GM23338 (cell line): ENCODE measurements at regions not wholly inside any gene's neighbourhood (a gene's known extent, or its start where the extent isn't known, plus 50 kb on each side); places are given as distances from the start of the nearest gene placed in this dataset.

Source experiments
- ATAC-seq: fragments of 200-7000 bp; cut with Tn5 transposase; 3 replicates; pipeline ENCODE4 v1.9.1; 2020
- DNase-seq: peaks from one replicate; pipeline ENCODE4 v3.0.0-alpha.2; 2015; ENCODE audit warnings: low spot score
- H2AFZ ChIP-seq: fragments of 200-600 bp; sonication (generic); 2 replicates; pipeline ENCODE4 v1.8.0; 2016; ENCODE audit warnings: antibody characterized with exemption, mild to moderate bottlenecking, moderate library complexity
- H3F3A ChIP-seq: fragments of 200-600 bp; sonication (generic); replicated peaks from 2 replicates; pipeline ENCODE4 v1.8.0; 2017; ENCODE audit warnings: antibody characterized with exemption, mixed run types, low read depth
- H3K27ac ChIP-seq: fragments of 200-600 bp; sonication (generic); 2 replicates; pipeline ENCODE4 v1.6.1; 2016; ENCODE audit warnings: low read depth
- H3K27me3 ChIP-seq: fragments of 200-600 bp; sonication (generic); 2 replicates; pipeline ENCODE4 v1.8.0; 2016; ENCODE audit warnings: mild to moderate bottlenecking, mixed run types, moderate library complexity; ENCODE audit not compliant: insufficient read depth
- H3K36me3 ChIP-seq: fragments of 200-600 bp; sonication (generic); 2 replicates; pipeline ENCODE4 v1.8.0; 2016; ENCODE audit warnings: mild to moderate bottlenecking; ENCODE audit not compliant: insufficient read depth
- H3K4me1 ChIP-seq: fragments of 200-600 bp; sonication (generic); 2 replicates; pipeline ENCODE4 v1.8.0; 2016; ENCODE audit warnings: mild to moderate bottlenecking, moderate library complexity; ENCODE audit not compliant: insufficient read depth
- H3K4me2 ChIP-seq: fragments of 200-600 bp; sonication (generic); 2 replicates; pipeline ENCODE4 v1.7.1; 2017; ENCODE audit warnings: mixed run types
- H3K4me3 ChIP-seq: fragments of 200-600 bp; sonication (generic); 2 replicates; pipeline ENCODE4 v1.6.1; 2016; ENCODE audit warnings: mixed run types
- H3K79me2 ChIP-seq: fragments of 200-600 bp; sonication (generic); replicated peaks from 2 replicates; pipeline ENCODE4 v1.8.0; 2017; ENCODE audit warnings: mild to moderate bottlenecking; ENCODE audit not compliant: insufficient read depth
- H3K9me2 ChIP-seq: fragments of 200-600 bp; sonication (generic); 2 replicates; pipeline ENCODE4 v1.8.0; 2017; ENCODE audit not compliant: insufficient read depth
- H4K20me1 ChIP-seq: fragments of 200-600 bp; sonication (generic); replicated peaks from 2 replicates; pipeline ENCODE4 v1.8.0; 2017; ENCODE audit warnings: mild to moderate bottlenecking; ENCODE audit not compliant: insufficient read depth
- H3K27ac Mint-ChIP-seq: 2 replicates; pipeline ENCODE4 v1.8.0; 2020; ENCODE audit warnings: inconsistent platforms, mild to moderate bottlenecking, moderate library complexity, mixed read lengths
- H3K27me3 Mint-ChIP-seq: 3 replicates; pipeline ENCODE4 v1.8.0; 2022; ENCODE audit warnings: low read depth, mild to moderate bottlenecking, moderate library complexity, mixed read lengths, inconsistent platforms; ENCODE audit not compliant: insufficient read depth, poor library complexity
- H3K36me3 Mint-ChIP-seq: 3 replicates; pipeline ENCODE4 v1.8.0; 2021; ENCODE audit warnings: low read depth, mild to moderate bottlenecking, inconsistent platforms, moderate library complexity, mixed read lengths
- H3K4me1 Mint-ChIP-seq: 3 replicates; pipeline ENCODE4 v1.8.0; 2020; ENCODE audit warnings: mild to moderate bottlenecking, inconsistent platforms, mixed read lengths
- H3K4me3 Mint-ChIP-seq: 3 replicates; pipeline ENCODE4 v1.8.0; 2021; ENCODE audit warnings: moderate library complexity, mild to moderate bottlenecking, inconsistent platforms, mixed read lengths
- H3K9me3 Mint-ChIP-seq: 3 replicates; pipeline ENCODE4 v1.8.0; 2020; ENCODE audit warnings: moderate library complexity, mild to moderate bottlenecking, inconsistent platforms, mixed read lengths
- CREB1 ChIP-seq: fragments of 250-450 bp; sonication (Bioruptor Pico); IDR thresholded peaks from 2 replicates; pipeline ENCODE4 v1.5.0; 2020; ENCODE audit warnings: low read depth, mild to moderate bottlenecking, moderate library complexity
- ETS1 ChIP-seq: IDR thresholded peaks from 2 replicates; pipeline ENCODE4 v1.6.1; 2016; ENCODE audit warnings: antibody characterized with exemption
- EZH2 ChIP-seq: fragments of 200-600 bp; sonication (generic); IDR thresholded peaks from one replicate; pipeline ENCODE4 v1.8.0; 2017; ENCODE audit warnings: antibody characterized with exemption, mild to moderate bottlenecking, low read depth; ENCODE audit not compliant: unreplicated experiment
- EZH2phosphoT487 ChIP-seq: fragments of 200-600 bp; sonication (generic); IDR thresholded peaks from one replicate; pipeline ENCODE4 v1.8.1; 2018; ENCODE audit warnings: antibody characterized with exemption; ENCODE audit not compliant: unreplicated experiment
- JUNB ChIP-seq: IDR thresholded peaks from one replicate; pipeline ENCODE4 v1.6.1; 2016; ENCODE audit warnings: antibody characterized with exemption; ENCODE audit not compliant: unreplicated experiment
- NANOG ChIP-seq: IDR thresholded peaks from 2 replicates; pipeline ENCODE4 v1.6.1; 2016; ENCODE audit warnings: antibody characterized with exemption, borderline replicate concordance
- POLR2AphosphoS5 ChIP-seq: IDR thresholded peaks from 2 replicates; pipeline ENCODE4 v1.6.1; 2016; ENCODE audit warnings: antibody characterized with exemption, low read depth
- REST ChIP-seq: IDR thresholded peaks from one replicate; pipeline ENCODE4 v1.6.1; 2018; ENCODE audit warnings: antibody characterized with exemption; ENCODE audit not compliant: unreplicated experiment
- STAT1 ChIP-seq: IDR thresholded peaks from one replicate; pipeline ENCODE4 v1.6.1; 2016; ENCODE audit warnings: antibody characterized with exemption; ENCODE audit not compliant: unreplicated experiment
- ZNF114 ChIP-seq: fragments of 250-450 bp; sonication (Bioruptor Pico); IDR thresholded peaks from 2 replicates; pipeline ENCODE4 v1.5.0; 2020; ENCODE audit warnings: mild to moderate bottlenecking, moderate library complexity
- ZNF331 ChIP-seq: fragments of 250-450 bp; sonication (Bioruptor Pico); IDR thresholded peaks from 2 replicates; pipeline ENCODE4 v1.5.0; 2020; ENCODE audit warnings: low read depth, mild to moderate bottlenecking, moderate library complexity
- ZNF462 ChIP-seq: fragments of 250-450 bp; sonication (Bioruptor Pico); IDR thresholded peaks from 2 replicates; pipeline ENCODE4 v1.5.0; 2020; ENCODE audit warnings: mild to moderate bottlenecking, moderate library complexity
- TF ChIP-seq, protein P1 (sequence below), 2 experiments: fragments of 200-600 bp in 1 of 2; sonication (generic) in 1 of 2; conservative IDR thresholded peaks; 2 replicates each; pipeline versions ENCODE4 v1.5.1 to v1.6.1; 2016 to 2017; ENCODE audit warnings: antibody characterized with exemption in 2 of 2, low read depth in 2 of 2, mild to moderate bottlenecking in 2 of 2, moderate library complexity in 1 of 2

DNA sequence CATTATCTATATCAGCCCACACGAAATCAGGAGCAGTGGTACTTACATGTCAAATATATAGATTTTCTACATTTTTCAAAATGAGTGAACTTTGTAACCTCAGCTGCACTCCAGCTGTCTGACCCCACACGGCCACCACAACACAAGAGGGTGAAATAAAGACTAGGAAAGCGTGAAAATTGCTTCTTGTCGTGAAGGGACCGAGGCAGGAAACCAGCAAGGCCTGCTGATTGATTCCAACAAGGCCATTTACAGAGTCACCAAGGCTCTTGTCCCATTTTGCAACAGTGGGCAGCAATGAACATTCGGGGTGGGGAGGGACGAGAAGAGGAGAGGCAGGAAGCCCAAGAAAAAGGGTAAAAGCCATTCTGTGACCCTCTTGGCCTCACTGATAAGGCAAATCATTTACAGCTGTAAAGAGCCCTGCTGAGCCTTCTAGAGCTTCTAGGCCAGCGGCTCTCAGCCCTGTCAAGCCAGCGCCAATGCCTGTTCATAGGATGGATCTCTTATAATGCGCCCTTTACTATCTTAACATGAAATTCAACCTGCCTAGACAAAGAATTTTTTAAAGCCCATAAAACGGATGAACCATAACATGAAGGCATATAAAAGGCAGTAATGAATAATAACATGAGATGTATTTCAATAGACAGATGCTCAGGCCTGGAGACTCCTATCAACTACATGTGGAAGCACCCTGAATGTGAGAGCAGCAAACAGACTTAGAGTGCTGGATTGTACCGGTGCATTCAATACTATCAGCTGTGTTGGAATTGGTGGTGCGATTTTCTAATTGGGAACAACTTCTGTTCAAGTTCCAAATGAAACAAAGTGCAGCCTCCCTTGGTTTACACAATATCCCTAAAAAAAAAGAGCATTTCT is 269.0 kb downstream of the CDCA7 start:
- peak; percentile 92 for ATAC-seq
- H3K27ac ChIP-seq: no peak overlapping the region
- no peaks in the 10 kb centered on the region for H4K20me1 ChIP-seq
- H3K36me3 ChIP-seq: no peaks in the 10 kb centered on the region
- no peak for TF ChIP-seq EZH2phosphoT487
- TF ChIP-seq REST: no peak
- no peak for TF ChIP-seq ZNF114
- no peak for TF ChIP-seq ZNF462 (CRISPR knock-in tag)
- TF ChIP-seq STAT1: no peak
- no peak for TF ChIP-seq JUNB
- TF ChIP-seq POLR2AphosphoS5: no peak
- TF ChIP-seq, protein P1, sequence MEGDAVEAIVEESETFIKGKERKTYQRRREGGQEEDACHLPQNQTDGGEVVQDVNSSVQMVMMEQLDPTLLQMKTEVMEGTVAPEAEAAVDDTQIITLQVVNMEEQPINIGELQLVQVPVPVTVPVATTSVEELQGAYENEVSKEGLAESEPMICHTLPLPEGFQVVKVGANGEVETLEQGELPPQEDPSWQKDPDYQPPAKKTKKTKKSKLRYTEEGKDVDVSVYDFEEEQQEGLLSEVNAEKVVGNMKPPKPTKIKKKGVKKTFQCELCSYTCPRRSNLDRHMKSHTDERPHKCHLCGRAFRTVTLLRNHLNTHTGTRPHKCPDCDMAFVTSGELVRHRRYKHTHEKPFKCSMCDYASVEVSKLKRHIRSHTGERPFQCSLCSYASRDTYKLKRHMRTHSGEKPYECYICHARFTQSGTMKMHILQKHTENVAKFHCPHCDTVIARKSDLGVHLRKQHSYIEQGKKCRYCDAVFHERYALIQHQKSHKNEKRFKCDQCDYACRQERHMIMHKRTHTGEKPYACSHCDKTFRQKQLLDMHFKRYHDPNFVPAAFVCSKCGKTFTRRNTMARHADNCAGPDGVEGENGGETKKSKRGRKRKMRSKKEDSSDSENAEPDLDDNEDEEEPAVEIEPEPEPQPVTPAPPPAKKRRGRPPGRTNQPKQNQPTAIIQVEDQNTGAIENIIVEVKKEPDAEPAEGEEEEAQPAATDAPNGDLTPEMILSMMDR (conservative IDR thresholded peaks at IDR 0.05; ENCODE audit: low read depth in 2 of 2): no peak
- no peak for TF ChIP-seq ZNF331 (CRISPR knock-in tag)
- TF ChIP-seq EZH2: no peak
- TF ChIP-seq NANOG: no peak
- TF ChIP-seq CREB1 (CRISPR knock-in tag): no peak
- no peak for TF ChIP-seq ETS1
- H3K4me1 ChIP-seq: 0 out of 2 replicates have a peak, but pooled peaks cover 9% of the 10 kb centered on the region
- Mint-ChIP-seq H3K4me3 (no peak overlapping the region), H3K27ac (no peak overlapping the region; the same call in 1 of the 2 replicates), H3K4me1 (peaks cover 16% of the 10 kb centered on the region), H3K27me3 (peaks cover 2% of the 10 kb centered on the region), H3K36me3 (no peaks in the 10 kb centered on the region; the same call in 2 of the 3 replicates), H3K9me3 (no peaks in the 10 kb centered on the region; the same call in 2 of the 3 replicates)
- no peaks in the 10 kb centered on the region for H3K9me2 ChIP-seq
- no peaks in the 10 kb centered on the region for H3F3A ChIP-seq
- H3K79me2 ChIP-seq: no peaks in the 10 kb centered on the region
- H3K4me2 ChIP-seq: 0 out of 2 replicates have a peak overlapping the region, but pooled peaks have one; percentile 18
- H2AFZ ChIP-seq: no peak overlapping the region
- no peaks in the 10 kb centered on the region for H3K27me3 ChIP-seq
- DNase-seq: peak; percentile 33
- H3K4me3 ChIP-seq: no peak overlapping the region
